IMR-90 (cell line): ENCODE measurements at regions not wholly inside any gene's neighbourhood (a gene's known extent, or its start where the extent isn't known, plus 50 kb on each side); places are given as distances from the start of the nearest gene placed in this dataset.

ENCODE experiments used
- BHLHE40 ChIP-seq: fragments of 150-350 bp; IDR thresholded peaks from 2 replicates; pipeline ENCODE4 v1.6.1; 2016; ENCODE audit warnings: mild to moderate bottlenecking, low read depth, low read length
- CEBPB ChIP-seq: IDR thresholded peaks from 2 replicates; pipeline ENCODE4 v1.6.1; 2012; ENCODE audit warnings: low read depth, low read length, improper control_type of control experiment
- MAFK ChIP-seq: IDR thresholded peaks from 2 replicates; pipeline ENCODE4 v1.6.1; 2012; ENCODE audit warnings: low read depth, low read length, improper control_type of control experiment
- MXI1 ChIP-seq: IDR thresholded peaks from 2 replicates; pipeline ENCODE4 v1.6.1; 2012; ENCODE audit warnings: low read depth, mild to moderate bottlenecking, low read length, moderate library complexity, borderline replicate concordance
- POLR2A ChIP-seq: IDR thresholded peaks from 2 replicates; pipeline ENCODE4 v1.6.1; 2012; ENCODE audit warnings: mild to moderate bottlenecking, low read depth, low read length
- RAD21 ChIP-seq: IDR thresholded peaks from 2 replicates; pipeline ENCODE4 v1.6.1; 2012; ENCODE audit warnings: low read length, improper control_type of control experiment
- RCOR1 ChIP-seq: IDR thresholded peaks from 2 replicates; pipeline ENCODE4 v1.6.1; 2012; ENCODE audit warnings: mild to moderate bottlenecking, low read length, improper control_type of control experiment; ENCODE audit not compliant: insufficient replicate concordance
- TF ChIP-seq, protein P1 (sequence below): conservative IDR thresholded peaks from 2 replicates; pipeline ENCODE4 v1.5.1; 2012; ENCODE audit warnings: mild to moderate bottlenecking, low read depth, low read length, improper control_type of control experiment
- TF ChIP-seq, protein P2 (sequence below): fragments of 150-350 bp; IDR thresholded peaks from 2 replicates; pipeline ENCODE4 v1.6.1; 2016; ENCODE audit warnings: low read depth, mild to moderate bottlenecking, low read length, moderate library complexity, borderline replicate concordance
- TF ChIP-seq, protein P3 (sequence below): fragments of 150-350 bp; IDR thresholded peaks from 2 replicates; pipeline ENCODE4 v1.6.1; 2017; ENCODE audit warnings: mild to moderate bottlenecking, antibody characterized with exemption, low read length, low read depth

DNA sequence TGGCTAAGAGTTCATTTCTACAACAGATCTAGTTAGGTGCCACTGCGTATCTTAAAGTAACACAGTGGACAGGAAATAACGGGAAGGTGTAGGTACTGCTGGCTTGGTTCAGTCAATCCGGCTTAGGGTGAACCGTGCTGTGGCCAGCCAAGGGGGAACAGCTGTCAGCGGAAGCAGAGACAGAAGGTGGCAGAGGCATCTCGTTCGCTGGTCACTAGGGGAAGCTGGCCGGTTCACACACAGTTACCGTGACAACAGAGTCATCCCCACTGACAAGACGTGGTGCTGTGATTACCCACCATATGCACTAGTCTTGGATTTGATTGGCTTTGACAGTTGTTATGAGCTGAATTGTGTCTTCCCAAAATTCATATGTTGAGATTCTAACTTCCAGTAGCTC, 58.8 kb upstream of the HDAC4 start:
- TF ChIP-seq, protein P1, sequence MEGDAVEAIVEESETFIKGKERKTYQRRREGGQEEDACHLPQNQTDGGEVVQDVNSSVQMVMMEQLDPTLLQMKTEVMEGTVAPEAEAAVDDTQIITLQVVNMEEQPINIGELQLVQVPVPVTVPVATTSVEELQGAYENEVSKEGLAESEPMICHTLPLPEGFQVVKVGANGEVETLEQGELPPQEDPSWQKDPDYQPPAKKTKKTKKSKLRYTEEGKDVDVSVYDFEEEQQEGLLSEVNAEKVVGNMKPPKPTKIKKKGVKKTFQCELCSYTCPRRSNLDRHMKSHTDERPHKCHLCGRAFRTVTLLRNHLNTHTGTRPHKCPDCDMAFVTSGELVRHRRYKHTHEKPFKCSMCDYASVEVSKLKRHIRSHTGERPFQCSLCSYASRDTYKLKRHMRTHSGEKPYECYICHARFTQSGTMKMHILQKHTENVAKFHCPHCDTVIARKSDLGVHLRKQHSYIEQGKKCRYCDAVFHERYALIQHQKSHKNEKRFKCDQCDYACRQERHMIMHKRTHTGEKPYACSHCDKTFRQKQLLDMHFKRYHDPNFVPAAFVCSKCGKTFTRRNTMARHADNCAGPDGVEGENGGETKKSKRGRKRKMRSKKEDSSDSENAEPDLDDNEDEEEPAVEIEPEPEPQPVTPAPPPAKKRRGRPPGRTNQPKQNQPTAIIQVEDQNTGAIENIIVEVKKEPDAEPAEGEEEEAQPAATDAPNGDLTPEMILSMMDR: no peak
- TF ChIP-seq CEBPB (no peak), POLR2A (no peak), RCOR1 (no peak), MAFK (no peak), BHLHE40 (no peak), RAD21 (no peak), MXI1 (no peak)
- TF ChIP-seq, protein P2, sequence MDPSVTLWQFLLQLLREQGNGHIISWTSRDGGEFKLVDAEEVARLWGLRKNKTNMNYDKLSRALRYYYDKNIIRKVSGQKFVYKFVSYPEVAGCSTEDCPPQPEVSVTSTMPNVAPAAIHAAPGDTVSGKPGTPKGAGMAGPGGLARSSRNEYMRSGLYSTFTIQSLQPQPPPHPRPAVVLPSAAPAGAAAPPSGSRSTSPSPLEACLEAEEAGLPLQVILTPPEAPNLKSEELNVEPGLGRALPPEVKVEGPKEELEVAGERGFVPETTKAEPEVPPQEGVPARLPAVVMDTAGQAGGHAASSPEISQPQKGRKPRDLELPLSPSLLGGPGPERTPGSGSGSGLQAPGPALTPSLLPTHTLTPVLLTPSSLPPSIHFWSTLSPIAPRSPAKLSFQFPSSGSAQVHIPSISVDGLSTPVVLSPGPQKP: no peak
- TF ChIP-seq, protein P3, sequence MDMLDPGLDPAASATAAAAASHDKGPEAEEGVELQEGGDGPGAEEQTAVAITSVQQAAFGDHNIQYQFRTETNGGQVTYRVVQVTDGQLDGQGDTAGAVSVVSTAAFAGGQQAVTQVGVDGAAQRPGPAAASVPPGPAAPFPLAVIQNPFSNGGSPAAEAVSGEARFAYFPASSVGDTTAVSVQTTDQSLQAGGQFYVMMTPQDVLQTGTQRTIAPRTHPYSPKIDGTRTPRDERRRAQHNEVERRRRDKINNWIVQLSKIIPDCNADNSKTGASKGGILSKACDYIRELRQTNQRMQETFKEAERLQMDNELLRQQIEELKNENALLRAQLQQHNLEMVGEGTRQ: no peak
